Right renal pelvis (tissue), 4 donors: ENCODE measurements at regions not wholly inside any gene's neighbourhood (a gene's known extent, or its start where the extent isn't known, plus 50 kb on each side); places are given as distances from the start of the nearest gene placed in this dataset.

Source experiments
- DNase-seq, 4 donors: peaks; one replicate each; pipeline ENCODE4 v3.0.0-alpha.2; 2013; ENCODE audit warnings: low read depth in 4 of 4, low spot score in 3 of 4, missing footprints in 1 of 4

GRCh38 chr10:44182909-44183308, 202.0 kb downstream of the CXCL12 start:
- no peak for DNase-seq

DNA sequence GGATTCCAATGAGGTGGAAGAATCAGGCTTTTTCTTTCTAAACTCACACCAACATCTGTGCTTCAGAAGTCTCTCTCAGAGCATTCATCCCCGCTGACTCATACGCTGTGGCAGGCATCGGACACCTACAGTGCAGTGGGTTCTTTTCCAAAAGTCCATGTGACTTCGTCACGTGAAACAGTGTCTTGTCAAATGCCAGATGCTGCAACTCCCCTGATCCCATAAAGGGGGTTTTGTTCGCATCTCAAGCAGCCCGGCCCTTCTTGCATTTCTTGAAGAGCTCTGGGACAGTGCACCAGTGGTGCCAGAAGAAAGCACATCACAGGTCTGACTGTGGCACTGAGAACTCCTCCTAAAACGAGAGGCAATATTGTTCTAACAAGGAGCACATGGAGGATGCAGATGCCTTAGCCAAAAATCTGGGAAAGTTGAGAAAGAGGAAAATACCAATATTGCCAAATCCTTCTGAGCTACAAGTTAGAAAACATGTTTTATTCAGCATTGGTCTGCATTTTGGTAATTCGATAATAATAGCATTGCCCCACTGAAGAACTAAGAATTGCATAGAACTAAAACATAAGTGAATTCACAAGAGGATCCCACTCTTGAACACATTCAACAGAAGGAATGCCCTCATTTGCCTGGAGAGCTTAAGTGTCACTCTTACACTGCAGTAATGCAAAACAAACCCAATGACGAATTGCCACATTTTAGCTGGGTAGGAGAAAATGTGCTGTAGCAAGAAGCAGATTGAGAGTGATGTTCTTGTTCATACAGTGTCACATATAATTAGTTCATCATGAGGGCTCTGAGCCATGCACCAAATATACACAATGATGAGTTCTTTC, 204.4 kb downstream of the CXCL12 start:
- no peak for DNase-seq

- DNase-seq, result no peak
These were observed 206.0 kb downstream of the CXCL12 start for GRCh38 chr10:44178856-44179255.

- no peak for DNase-seq
These were observed 206.6 kb downstream of the CXCL12 start for GRCh38 chr10:44178281-44178680.

DNA sequence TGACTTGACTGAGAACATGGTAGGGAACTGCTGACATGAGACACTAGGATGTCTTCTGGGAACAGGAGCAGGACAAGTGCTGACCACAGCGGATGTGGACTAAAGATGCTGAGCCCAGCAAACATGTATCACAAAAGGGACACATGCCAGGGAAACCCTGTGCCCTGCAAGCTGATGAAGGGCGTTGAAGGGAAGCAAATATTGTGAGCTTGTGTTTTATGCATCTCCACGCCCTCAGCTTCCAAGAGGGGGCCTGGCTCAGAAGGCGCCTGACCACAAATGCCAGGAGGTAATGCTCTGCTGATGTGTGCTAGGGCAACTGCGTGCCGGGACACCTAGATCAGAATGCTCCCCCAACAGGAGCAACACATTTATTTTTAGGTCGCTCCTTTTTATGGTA, 207.3 kb downstream of the CXCL12 start:
- no peak for DNase-seq

DNA sequence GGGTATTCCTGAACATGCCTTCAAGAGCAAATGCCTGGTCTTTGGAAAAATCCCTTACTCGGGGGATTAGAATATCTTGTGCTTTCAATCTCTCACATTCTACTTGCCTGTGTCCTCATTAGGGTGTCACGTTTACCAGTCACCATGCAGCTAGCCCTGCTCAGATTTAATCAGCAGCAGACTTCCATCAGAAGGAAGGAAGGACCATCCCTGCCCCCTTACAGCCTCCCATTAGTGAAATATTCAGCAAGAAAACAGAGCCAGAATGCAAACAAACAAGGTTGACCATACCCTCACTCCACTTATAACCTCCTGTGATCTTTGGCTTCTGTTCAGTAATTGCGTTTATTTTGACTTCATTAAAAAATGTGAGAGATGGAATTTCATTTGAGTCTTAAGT, 208.6 kb downstream of the CXCL12 start:
- no peak for DNase-seq

DNA sequence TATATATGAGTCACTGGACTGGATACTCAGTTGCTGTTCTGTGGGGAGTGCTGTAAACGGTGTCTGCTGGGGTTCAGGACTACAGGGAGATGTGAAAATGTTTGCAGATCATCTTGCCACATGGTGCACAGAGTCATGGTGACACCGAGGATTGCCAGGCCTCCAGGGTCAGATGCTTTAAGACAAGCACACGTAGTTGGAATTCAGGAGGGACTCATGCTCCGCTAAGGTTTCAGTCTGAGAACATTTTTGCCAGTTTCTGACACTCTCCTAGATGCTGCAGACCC, 211.3 kb downstream of the CXCL12 start:
- no peak for DNase-seq

- no peak for DNase-seq
These were observed 211.9 kb downstream of the CXCL12 start for GRCh38 chr10:44172883-44173607.

GRCh38 chr10:44171765-44172164, 213.1 kb downstream of the CXCL12 start:
- DNase-seq, result no peak

GRCh38 chr10:44168478-44168877, 216.4 kb downstream of the CXCL12 start:
- DNase-seq, result no peak

DNA sequence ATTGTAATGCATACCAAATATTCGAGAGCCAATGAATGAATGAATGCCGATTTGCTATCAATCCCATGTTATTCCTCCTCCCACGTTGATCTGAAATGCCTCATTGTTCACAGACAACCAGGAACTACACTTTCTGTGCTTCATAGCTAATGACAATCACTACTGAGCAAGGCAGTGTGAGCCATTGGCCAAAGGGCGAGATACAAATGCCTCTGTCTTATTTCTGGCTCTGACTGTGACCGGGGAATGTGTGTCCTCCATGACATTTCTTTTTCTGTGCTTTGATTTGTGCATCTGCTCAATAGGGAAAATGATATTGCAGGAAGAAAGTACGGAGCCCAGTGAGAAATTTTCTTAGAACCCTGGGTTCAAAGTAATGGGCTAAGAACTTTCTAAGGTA, 217.1 kb downstream of the CXCL12 start:
- DNase-seq, result no peak

GRCh38 chr10:44166441-44166840, 218.5 kb downstream of the CXCL12 start:
- no peak for DNase-seq

DNA sequence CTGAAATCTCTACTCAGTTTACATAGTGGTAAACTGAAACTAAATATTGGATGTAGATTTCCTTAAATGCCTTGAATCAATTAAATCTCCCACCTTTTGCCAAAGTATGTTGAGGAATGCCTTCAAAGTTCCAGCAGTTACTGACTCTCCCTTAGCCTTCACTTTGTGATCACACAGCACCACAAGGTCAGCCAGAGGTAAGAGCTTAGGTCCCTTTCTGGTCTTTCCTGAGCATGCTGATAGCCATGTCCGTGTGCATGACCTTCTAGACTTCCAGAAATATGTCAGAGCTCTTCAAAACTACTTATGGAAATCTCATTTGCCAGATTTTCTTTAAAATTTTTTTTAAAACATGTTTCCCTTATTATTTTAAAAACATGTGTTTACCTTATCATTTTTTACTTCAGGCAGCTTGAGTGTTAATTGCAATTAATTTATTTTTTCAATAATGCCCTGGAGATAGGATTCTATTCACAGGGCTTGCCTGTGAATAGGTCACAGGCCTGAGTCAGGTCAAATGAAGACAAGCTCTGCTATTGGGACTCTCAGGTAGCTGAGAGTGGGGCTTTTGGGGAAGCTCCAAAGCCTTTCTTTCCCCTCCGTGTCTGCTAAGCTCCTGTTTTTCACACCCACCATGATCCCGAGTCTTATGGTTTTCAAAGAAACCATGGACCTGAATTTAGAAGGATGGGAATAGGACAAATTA, 220.5 kb downstream of the CXCL12 start:
- DNase-seq, result no peak

- DNase-seq, result no peak
These were observed 223.7 kb downstream of the CXCL12 start for GRCh38 chr10:44161184-44161583.

DNA sequence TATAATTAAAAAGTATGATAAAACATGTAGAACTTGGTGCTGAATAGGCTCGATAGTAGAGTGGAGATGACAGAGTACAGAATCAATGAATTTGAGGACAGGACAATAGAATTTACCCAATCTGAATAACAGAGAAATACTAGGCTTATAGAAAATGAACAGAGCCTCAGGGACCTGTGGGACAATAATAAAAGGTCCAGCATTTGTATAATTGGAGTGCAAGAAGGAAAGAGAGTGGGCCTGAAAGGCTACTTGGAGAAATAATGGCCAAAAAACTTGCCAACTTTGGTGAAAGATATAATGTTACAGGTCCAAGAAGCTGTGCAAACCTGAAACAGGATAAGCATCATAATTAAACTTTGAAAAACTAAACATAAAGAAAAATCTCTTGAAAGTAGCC, 227.3 kb downstream of the CXCL12 start:
- DNase-seq, result no peak

- DNase-seq, result no peak
These were observed 229.9 kb downstream of the CXCL12 start for GRCh38 chr10:44154956-44155355.

- DNase-seq, result no peak
These were observed 230.8 kb downstream of the CXCL12 start for GRCh38 chr10:44153918-44154670.

GRCh38 chr10:44143556-44143955, 241.3 kb downstream of the CXCL12 start:
- DNase-seq, result no peak

DNA sequence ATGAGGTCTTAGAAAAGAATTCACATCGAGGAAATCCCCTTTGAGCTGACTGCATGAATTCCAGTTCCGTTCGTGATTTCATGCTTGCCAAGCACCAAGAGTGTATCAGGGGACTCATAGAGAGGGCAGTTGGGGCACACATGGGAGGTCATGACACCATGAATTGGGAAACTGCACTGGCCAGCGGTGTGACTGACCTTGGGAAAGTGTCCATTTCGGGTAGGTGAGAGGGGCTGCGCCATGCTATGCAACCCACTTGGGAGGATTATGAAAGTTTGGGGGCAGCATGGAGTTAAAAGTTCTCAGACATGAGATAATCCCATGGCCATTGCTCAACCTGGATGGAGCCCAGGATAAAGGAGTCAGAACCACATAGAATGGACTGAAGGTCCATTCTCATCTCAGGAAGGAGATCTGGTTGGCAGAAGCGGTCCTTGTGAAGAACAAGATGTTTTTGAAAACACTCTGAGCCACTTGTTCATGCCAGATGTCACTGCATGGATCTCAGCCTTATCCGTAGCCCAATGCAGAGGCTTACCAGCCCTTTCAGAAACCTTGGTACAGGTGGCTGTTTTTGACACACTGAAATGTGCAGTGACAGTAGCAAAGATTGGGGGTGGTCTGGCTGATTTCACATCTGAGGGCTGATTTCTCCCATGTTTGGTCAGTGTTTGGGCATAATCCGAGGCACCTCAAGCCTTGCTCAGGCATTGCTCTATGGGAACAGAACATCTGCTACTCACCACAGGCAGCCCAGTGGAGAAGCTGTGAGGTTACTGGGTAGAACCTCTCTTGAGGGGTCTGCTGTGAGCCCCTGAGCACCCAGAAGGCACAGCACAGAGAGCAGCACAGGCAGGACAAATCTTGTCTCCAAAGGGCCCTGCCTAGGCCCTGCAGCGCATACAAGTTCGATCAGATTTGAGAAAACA, 252.3 kb downstream of the CXCL12 start:
- DNase-seq, result no peak

DNA sequence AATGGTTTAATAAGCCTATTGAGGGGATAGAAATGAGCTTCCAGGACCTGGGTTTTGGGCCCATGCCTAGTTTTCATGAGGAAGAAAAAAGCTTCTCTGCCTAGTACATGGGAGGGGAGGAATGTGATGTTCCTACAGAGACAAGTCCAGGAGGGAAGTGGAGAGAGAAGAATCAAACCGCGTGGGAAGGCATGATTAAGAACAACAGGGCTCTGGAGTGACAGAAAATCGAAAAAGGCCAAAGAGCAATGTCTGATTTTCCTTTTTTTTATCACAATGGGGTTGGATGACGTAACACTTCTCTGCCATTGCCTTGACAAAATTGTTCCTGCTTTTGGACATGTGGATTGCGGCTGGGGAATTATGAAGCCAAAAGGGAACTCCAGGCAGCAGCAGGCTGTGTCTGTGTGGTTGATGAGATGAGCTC, 258.6 kb downstream of the CXCL12 start:
- no peak for DNase-seq
